ENCODE measurements at regions not wholly inside any gene's neighbourhood (a gene's known extent, or its start where the extent isn't known, plus 50 kb on each side); places are given as distances from the start of the nearest gene placed in this dataset.
A peak's percentile ranks its signal among the peaks of the same experiment; 100 is the strongest.

- H3K9me3 ChIP-seq (ENCODE audit: control insufficient read depth in 4 of 4, low read length in 3 of 4), result peaks cover 0 to 2% (median 0%) of the 10 kb centered on the region in 4 donors
- H3K36me3 ChIP-seq (ENCODE audit: control insufficient read depth in 4 of 4, insufficient read depth in 3 of 4, low read depth in 1 of 4, low read length in 3 of 4), result no peaks in the 10 kb centered on the region
- 73% methylated on average over 2 of the region's 2 CpGs for WGBS
- TF ChIP-seq RXRA (IDR thresholded peaks at IDR 0.05), result no peak
- TF ChIP-seq EGR1 (IDR thresholded peaks at IDR 0.05; ENCODE audit: low read depth in 2 of 2), result no peak
- TF ChIP-seq, protein P1, sequence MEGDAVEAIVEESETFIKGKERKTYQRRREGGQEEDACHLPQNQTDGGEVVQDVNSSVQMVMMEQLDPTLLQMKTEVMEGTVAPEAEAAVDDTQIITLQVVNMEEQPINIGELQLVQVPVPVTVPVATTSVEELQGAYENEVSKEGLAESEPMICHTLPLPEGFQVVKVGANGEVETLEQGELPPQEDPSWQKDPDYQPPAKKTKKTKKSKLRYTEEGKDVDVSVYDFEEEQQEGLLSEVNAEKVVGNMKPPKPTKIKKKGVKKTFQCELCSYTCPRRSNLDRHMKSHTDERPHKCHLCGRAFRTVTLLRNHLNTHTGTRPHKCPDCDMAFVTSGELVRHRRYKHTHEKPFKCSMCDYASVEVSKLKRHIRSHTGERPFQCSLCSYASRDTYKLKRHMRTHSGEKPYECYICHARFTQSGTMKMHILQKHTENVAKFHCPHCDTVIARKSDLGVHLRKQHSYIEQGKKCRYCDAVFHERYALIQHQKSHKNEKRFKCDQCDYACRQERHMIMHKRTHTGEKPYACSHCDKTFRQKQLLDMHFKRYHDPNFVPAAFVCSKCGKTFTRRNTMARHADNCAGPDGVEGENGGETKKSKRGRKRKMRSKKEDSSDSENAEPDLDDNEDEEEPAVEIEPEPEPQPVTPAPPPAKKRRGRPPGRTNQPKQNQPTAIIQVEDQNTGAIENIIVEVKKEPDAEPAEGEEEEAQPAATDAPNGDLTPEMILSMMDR (IDR thresholded peaks at IDR 0.05; ENCODE audit: low read depth, low read length, missing input control), result no peak
- no peak for TF ChIP-seq NR2F2 (IDR thresholded peaks at IDR 0.05)
- TF ChIP-seq GABPA (IDR thresholded peaks at IDR 0.05 in 1 of 2, conservative IDR thresholded peaks at IDR 0.05 in 1 of 2), result no peak
- no peak for TF ChIP-seq ZBTB33 (IDR thresholded peaks at IDR 0.05)
- no peak for TF ChIP-seq FOXA1 (IDR thresholded peaks at IDR 0.05)
- TF ChIP-seq SP1 (IDR thresholded peaks at IDR 0.05), result no peak
- TF ChIP-seq TAF1 (conservative IDR thresholded peaks at IDR 0.05), result no peak
- TF ChIP-seq JUND (IDR thresholded peaks at IDR 0.05), result no peak
- TF ChIP-seq, protein P2, sequence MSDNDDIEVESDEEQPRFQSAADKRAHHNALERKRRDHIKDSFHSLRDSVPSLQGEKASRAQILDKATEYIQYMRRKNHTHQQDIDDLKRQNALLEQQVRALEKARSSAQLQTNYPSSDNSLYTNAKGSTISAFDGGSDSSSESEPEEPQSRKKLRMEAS (IDR thresholded peaks at IDR 0.05), result no peak
- TF ChIP-seq, protein P3, sequence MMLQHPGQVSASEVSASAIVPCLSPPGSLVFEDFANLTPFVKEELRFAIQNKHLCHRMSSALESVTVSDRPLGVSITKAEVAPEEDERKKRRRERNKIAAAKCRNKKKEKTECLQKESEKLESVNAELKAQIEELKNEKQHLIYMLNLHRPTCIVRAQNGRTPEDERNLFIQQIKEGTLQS (IDR thresholded peaks at IDR 0.05), result no peak
- TF ChIP-seq, protein P4, sequence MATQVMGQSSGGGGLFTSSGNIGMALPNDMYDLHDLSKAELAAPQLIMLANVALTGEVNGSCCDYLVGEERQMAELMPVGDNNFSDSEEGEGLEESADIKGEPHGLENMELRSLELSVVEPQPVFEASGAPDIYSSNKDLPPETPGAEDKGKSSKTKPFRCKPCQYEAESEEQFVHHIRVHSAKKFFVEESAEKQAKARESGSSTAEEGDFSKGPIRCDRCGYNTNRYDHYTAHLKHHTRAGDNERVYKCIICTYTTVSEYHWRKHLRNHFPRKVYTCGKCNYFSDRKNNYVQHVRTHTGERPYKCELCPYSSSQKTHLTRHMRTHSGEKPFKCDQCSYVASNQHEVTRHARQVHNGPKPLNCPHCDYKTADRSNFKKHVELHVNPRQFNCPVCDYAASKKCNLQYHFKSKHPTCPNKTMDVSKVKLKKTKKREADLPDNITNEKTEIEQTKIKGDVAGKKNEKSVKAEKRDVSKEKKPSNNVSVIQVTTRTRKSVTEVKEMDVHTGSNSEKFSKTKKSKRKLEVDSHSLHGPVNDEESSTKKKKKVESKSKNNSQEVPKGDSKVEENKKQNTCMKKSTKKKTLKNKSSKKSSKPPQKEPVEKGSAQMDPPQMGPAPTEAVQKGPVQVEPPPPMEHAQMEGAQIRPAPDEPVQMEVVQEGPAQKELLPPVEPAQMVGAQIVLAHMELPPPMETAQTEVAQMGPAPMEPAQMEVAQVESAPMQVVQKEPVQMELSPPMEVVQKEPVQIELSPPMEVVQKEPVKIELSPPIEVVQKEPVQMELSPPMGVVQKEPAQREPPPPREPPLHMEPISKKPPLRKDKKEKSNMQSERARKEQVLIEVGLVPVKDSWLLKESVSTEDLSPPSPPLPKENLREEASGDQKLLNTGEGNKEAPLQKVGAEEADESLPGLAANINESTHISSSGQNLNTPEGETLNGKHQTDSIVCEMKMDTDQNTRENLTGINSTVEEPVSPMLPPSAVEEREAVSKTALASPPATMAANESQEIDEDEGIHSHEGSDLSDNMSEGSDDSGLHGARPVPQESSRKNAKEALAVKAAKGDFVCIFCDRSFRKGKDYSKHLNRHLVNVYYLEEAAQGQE (IDR thresholded peaks at IDR 0.05), result no peak
- TF ChIP-seq YY1 (IDR thresholded peaks at IDR 0.05), result no peak
- TF ChIP-seq FOXA2 (IDR thresholded peaks at IDR 0.05), result no peak
- no peak for TF ChIP-seq RAD21 (IDR thresholded peaks at IDR 0.05)
- no peak overlapping the region for H3K9ac ChIP-seq (ENCODE audit: low read depth in 1 of 2, low read length in 2 of 2)
- H3K27me3 ChIP-seq (ENCODE audit: control insufficient read depth in 4 of 4, insufficient read depth in 4 of 4, low read length in 3 of 4), result peaks cover 0 to 2% (median 0%) of the 10 kb centered on the region in 4 donors
- no peak overlapping the region for H3K27ac ChIP-seq (ENCODE audit: low read depth in 1 of 2, low read length in 2 of 2)
- no peak overlapping the region for H3K4me3 ChIP-seq (ENCODE audit: low read depth in 1 of 3, low read length in 3 of 3)
- peak; percentile 13 for DNase-seq (ENCODE audit: low spot score)
- H3K4me1 ChIP-seq (ENCODE audit: control insufficient read depth in 4 of 4, insufficient read depth in 4 of 4, low read length in 3 of 4), result no peaks in the 10 kb centered on the region
These were observed 541.2 kb downstream of the PTPRU start for GRCh38 chr1:29777522-29777921.

- Histone ChIP-seq H3K9ac (ENCODE audit: low read depth in 1 of 2, low read length in 2 of 2) (no peak overlapping the region), H3K36me3 (ENCODE audit: control insufficient read depth in 4 of 4, insufficient read depth in 3 of 4, low read depth in 1 of 4, low read length in 3 of 4) (no peaks in the 10 kb centered on the region), H3K4me1 (ENCODE audit: control insufficient read depth in 4 of 4, insufficient read depth in 4 of 4, low read length in 3 of 4) (no peaks in the 10 kb centered on the region), H3K4me3 (ENCODE audit: low read depth in 1 of 3, low read length in 3 of 3) (no peak overlapping the region), H3K27ac (ENCODE audit: low read depth in 1 of 2, low read length in 2 of 2) (no peak overlapping the region), H3K27me3 (ENCODE audit: control insufficient read depth in 4 of 4, insufficient read depth in 4 of 4, low read length in 3 of 4) (peaks cover 0 to 2% (median 0%) of the 10 kb centered on the region in 4 donors), H3K9me3 (ENCODE audit: control insufficient read depth in 4 of 4, low read length in 3 of 4) (peaks cover 0 to 2% (median 0%) of the 10 kb centered on the region in 4 donors)
- TF ChIP-seq, protein P3 (IDR thresholded peaks at IDR 0.05), result no peak
- TF ChIP-seq FOXA1 (IDR thresholded peaks at IDR 0.05), result no peak
- TF ChIP-seq SP1 (IDR thresholded peaks at IDR 0.05), result no peak
- TF ChIP-seq, protein P2 (IDR thresholded peaks at IDR 0.05), result no peak
- no peak for TF ChIP-seq JUND (IDR thresholded peaks at IDR 0.05)
- TF ChIP-seq GABPA (IDR thresholded peaks at IDR 0.05 in 1 of 2, conservative IDR thresholded peaks at IDR 0.05 in 1 of 2), result no peak
- TF ChIP-seq FOXA2 (IDR thresholded peaks at IDR 0.05), result no peak
- TF ChIP-seq ZBTB33 (IDR thresholded peaks at IDR 0.05), result no peak
- no peak for TF ChIP-seq TAF1 (conservative IDR thresholded peaks at IDR 0.05)
- TF ChIP-seq YY1 (IDR thresholded peaks at IDR 0.05), result no peak
- no peak for TF ChIP-seq RAD21 (IDR thresholded peaks at IDR 0.05)
- TF ChIP-seq, protein P1 (IDR thresholded peaks at IDR 0.05; ENCODE audit: low read depth, low read length, missing input control), result no peak
- no peak for TF ChIP-seq EGR1 (IDR thresholded peaks at IDR 0.05; ENCODE audit: low read depth in 2 of 2)
- TF ChIP-seq HNF4A (conservative IDR thresholded peaks at IDR 0.05), result no peak
- no peak for TF ChIP-seq HNF4G (IDR thresholded peaks at IDR 0.05)
- TF ChIP-seq RXRA (IDR thresholded peaks at IDR 0.05), result no peak
- 94% methylated on average over 2 of the region's 2 CpGs for WGBS
- DNase-seq (ENCODE audit: low spot score), result no peak
These were observed 538.0 kb downstream of the PTPRU start for GRCh38 chr1:29774355-29774754.
